ENCODE measurements at regions not wholly inside any gene's neighbourhood (a gene's known extent, or its start where the extent isn't known, plus 50 kb on each side); places are given as distances from the start of the nearest gene placed in this dataset.

GRCh38 chr2:88919087-88919738, 227.7 kb downstream of the RPIA start:
- TF ChIP-seq CTCF (IDR thresholded peaks at IDR 0.05; ENCODE audit: low read length) (peak; percentile 51), EZH2 (IDR thresholded peaks at IDR 0.05; ENCODE audit: borderline replicate concordance, low read length) (no peak)
